Upper lobe of left lung (tissue), 4 donors: ENCODE measurements at regions not wholly inside any gene's neighbourhood (a gene's known extent, or its start where the extent isn't known, plus 50 kb on each side); places are given as distances from the start of the nearest gene placed in this dataset.

Experiments
- CTCF ChIP-seq, 6 experiments: fragments of 450-650 bp in 4 of 6; fragments of 200-600 bp in 2 of 6; sonication (generic) in 2 of 6; IDR thresholded peaks; one replicate each; pipeline ENCODE4 v1.5.1; 2016 to 2019; ENCODE audit warnings: antibody characterized with exemption in 6 of 6
- EP300 ChIP-seq, 4 donors: sonication (generic); formaldehyde crosslinking; IDR thresholded peaks; one replicate each; pipeline ENCODE4 v1.5.1; 2017; ENCODE audit warnings: antibody characterized with exemption in 4 of 4, control low read depth in 2 of 4
- POLR2A ChIP-seq, 4 donors: fragments of 450-650 bp; IDR thresholded peaks; one replicate each; pipeline ENCODE4 v1.5.1; 2016 to 2017; ENCODE audit warnings: antibody characterized with exemption in 4 of 4, mild to moderate bottlenecking in 2 of 4
- POLR2AphosphoS5 ChIP-seq, 2 donors: sonication (generic); formaldehyde crosslinking; IDR thresholded peaks; one replicate each; pipeline ENCODE4 v1.5.1; 2017; ENCODE audit warnings: antibody characterized with exemption in 2 of 2

GRCh38 chr1:208975456-208975855 lies 608.1 kb upstream of the CAMK1G start:
- TF ChIP-seq POLR2A (IDR thresholded peaks at IDR 0.05) = no peak
- TF ChIP-seq CTCF (IDR thresholded peaks at IDR 0.05) = no peak
- no peak for TF ChIP-seq POLR2AphosphoS5 (IDR thresholded peaks at IDR 0.05)
- no peak for TF ChIP-seq EP300 (IDR thresholded peaks at IDR 0.05)
